ENCODE measurements at regions not wholly inside any gene's neighbourhood (a gene's known extent, or its start where the extent isn't known, plus 50 kb on each side); places are given as distances from the start of the nearest gene placed in this dataset.

DNA sequence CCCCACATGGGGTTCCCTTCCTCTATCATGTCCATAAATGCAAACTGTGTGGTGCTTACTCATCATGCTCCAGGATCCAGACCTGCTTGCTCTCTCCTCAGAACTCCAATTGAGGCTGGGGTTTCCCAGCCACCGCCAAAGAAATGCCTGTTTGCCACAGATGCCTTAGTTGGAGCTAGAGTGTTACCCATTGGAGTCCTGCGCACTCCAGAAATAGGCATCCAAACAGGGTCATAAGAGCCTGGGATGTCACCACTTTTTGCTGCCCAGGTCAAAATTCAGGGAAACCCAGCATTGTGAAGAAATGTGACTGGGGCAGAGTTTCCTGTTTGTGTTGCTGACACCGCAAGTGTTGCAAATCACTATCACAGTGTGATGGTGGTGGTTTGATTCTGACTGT lies 60.7 kb upstream of the SPDL1 start:
- TF ChIP-seq, protein P1, sequence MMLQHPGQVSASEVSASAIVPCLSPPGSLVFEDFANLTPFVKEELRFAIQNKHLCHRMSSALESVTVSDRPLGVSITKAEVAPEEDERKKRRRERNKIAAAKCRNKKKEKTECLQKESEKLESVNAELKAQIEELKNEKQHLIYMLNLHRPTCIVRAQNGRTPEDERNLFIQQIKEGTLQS (CRISPR knock-in tag; IDR thresholded peaks at IDR 0.05), result no peak
- no peak for TF ChIP-seq MAFF (IDR thresholded peaks at IDR 0.05; ENCODE audit: low read depth, low read length)
- TF ChIP-seq POLR2AphosphoS5 (IDR thresholded peaks at IDR 0.05; ENCODE audit: low read depth, low read length), result no peak
- TF ChIP-seq NCOR1 (IDR thresholded peaks at IDR 0.05; ENCODE audit: borderline replicate concordance, low read length), result no peak
- no peak for TF ChIP-seq POLR2A (IDR thresholded peaks at IDR 0.05; ENCODE audit: insufficient read depth in 1 of 2, low read depth in 2 of 2, low read length in 2 of 2)

Data from HepG2 (cell line).